ENCODE measurements at regions not wholly inside any gene's neighbourhood (a gene's known extent, or its start where the extent isn't known, plus 50 kb on each side); places are given as distances from the start of the nearest gene placed in this dataset.

- H3K27me3 ChIP-seq = no peaks in the 10 kb centered on the region
- ATAC-seq = no peak
Observed at GRCh38 chr13:72399351-72399750, 328.1 kb downstream of the MZT1 start.

GRCh38 chr13:72397265-72397664, 330.2 kb downstream of the MZT1 start:
- Histone ChIP-seq H3K4me1 (no peaks in the 10 kb centered on the region), H3K36me3 (no peaks in the 10 kb centered on the region), H3K4me3 (no peak overlapping the region), H3K27me3 (no peaks in the 10 kb centered on the region), H3K9me3 (no peaks in the 10 kb centered on the region), H3K27ac (no peak overlapping the region)
- intact Hi-C loops (cut with DNase I) = no loop called here
- ATAC-seq (no peak), DNase-seq (no peak)
- 57 to 74% (median 70%) methylated on average over 1 of the region's 1 CpG for WGBS, 4 donors
- TF ChIP-seq CTCF (IDR thresholded peaks at IDR 0.05) (no peak), POLR2A (IDR thresholded peaks at IDR 0.05) (no peak)

More at GRCh38 chr13:72399351-72399750, 328.1 kb downstream of the MZT1 start:
- Histone ChIP-seq H3K27ac (no peak overlapping the region), H3K9me3 (no peaks in the 10 kb centered on the region), H3K4me3 (no peak overlapping the region), H3K36me3 (no peaks in the 10 kb centered on the region), H3K4me1 (no peaks in the 10 kb centered on the region)
- 85 to 96% (median 95%) methylated on average over 4 of the region's 4 CpGs for WGBS, 4 donors
- intact Hi-C loops (cut with DNase I) = no loop called here
- TF ChIP-seq POLR2A (IDR thresholded peaks at IDR 0.05) = no peak
- TF ChIP-seq CTCF (IDR thresholded peaks at IDR 0.05) = no peak
- no peak for DNase-seq

- H3K27me3 ChIP-seq = no peaks in the 10 kb centered on the region
- intact Hi-C loops (cut with DNase I) = no loop called here
- DNase-seq (no peak), ATAC-seq (no peak)
- no peaks in the 10 kb centered on the region for H3K36me3 ChIP-seq
- no peak overlapping the region for H3K4me3 ChIP-seq
- no peak overlapping the region for H3K27ac ChIP-seq
- H3K9me3 ChIP-seq = no peaks in the 10 kb centered on the region
- H3K4me1 ChIP-seq = no peaks in the 10 kb centered on the region
- 85 to 92% (median 87%) methylated on average over 4 of the region's 4 CpGs for WGBS, 4 donors
- TF ChIP-seq CTCF (IDR thresholded peaks at IDR 0.05) = no peak
- TF ChIP-seq POLR2A (IDR thresholded peaks at IDR 0.05) = no peak
Observed at GRCh38 chr13:72390909-72391308, 336.5 kb downstream of the MZT1 start.

GRCh38 chr13:72386138-72386684, 341.2 kb downstream of the MZT1 start:
- Histone ChIP-seq H3K9me3 (no peaks in the 10 kb centered on the region), H3K27ac (no peak overlapping the region), H3K27me3 (no peaks in the 10 kb centered on the region), H3K4me3 (no peak overlapping the region), H3K36me3 (no peaks in the 10 kb centered on the region), H3K4me1 (peaks cover 0 to 11% (median 0%) of the 10 kb centered on the region in 12 donors)
- DNase-seq = no peak
- ATAC-seq = no peak
- WGBS, 4 donors = 85 to 86% (median 85%) methylated on average over 5 of the region's 5 CpGs
- TF ChIP-seq POLR2A (IDR thresholded peaks at IDR 0.05) = no peak
- no peak for TF ChIP-seq CTCF (IDR thresholded peaks at IDR 0.05)
- intact Hi-C loops (cut with DNase I) = no loop called here

All from heart left ventricle (tissue), 16 donors.